ENCODE measurements at regions not wholly inside any gene's neighbourhood (a gene's known extent, or its start where the extent isn't known, plus 50 kb on each side); places are given as distances from the start of the nearest gene placed in this dataset.

DNA sequence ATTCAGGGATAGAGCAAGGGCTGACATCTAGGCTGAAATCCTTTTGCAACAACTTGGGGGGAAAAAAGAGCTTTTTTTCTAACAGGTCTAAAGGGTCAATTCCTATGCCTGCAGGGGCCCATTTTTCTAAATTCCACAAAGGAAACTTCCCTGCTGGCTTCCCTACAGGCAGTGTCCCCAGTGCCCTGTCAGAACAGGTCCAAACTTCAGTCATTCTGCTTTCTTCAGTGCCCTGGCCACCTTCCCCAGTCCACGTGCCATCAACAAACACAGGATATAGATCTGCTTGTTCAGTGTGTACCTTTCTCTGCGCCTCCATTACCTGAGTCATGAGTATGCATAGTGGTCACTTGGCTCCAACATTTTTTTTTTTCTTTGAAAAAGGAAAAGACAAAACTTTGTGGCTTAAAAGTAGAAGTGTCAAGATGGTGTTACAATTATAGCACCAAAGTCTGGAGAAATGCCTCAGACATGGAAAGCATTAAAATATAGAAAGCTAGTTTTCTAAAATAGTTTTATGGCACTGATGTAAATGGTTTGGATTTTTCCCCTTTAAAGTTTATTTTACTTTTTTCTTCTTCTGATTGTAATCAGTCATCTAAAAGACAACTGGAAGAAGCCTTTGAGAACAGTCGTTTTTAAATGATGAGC, 84.0 kb upstream of the JADE1 start (continued):
- TF ChIP-seq, protein P1, sequence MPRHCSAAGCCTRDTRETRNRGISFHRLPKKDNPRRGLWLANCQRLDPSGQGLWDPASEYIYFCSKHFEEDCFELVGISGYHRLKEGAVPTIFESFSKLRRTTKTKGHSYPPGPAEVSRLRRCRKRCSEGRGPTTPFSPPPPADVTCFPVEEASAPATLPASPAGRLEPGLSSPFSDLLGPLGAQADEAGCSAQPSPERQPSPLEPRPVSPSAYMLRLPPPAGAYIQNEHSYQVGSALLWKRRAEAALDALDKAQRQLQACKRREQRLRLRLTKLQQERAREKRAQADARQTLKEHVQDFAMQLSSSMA (CRISPR knock-in tag; IDR thresholded peaks at IDR 0.05): no peak
- no peak for TF ChIP-seq RBAK (CRISPR knock-in tag; IDR thresholded peaks at IDR 0.05)
- no peak for TF ChIP-seq ZNF143 (CRISPR knock-in tag; IDR thresholded peaks at IDR 0.05)
- no peak for TF ChIP-seq SNAPC2 (CRISPR knock-in tag; IDR thresholded peaks at IDR 0.05)
- TF ChIP-seq FOXK2 (IDR thresholded peaks at IDR 0.05): no peak
- peak; percentile 67 for TF ChIP-seq RXRB (CRISPR knock-in tag; IDR thresholded peaks at IDR 0.05; ENCODE audit: borderline replicate concordance)
- no peak for TF ChIP-seq ARHGAP35 (CRISPR knock-in tag; IDR thresholded peaks at IDR 0.05; ENCODE audit: borderline replicate concordance)
- no peak for TF ChIP-seq SP4 (CRISPR knock-in tag; IDR thresholded peaks at IDR 0.05)
- TF ChIP-seq, protein P2, sequence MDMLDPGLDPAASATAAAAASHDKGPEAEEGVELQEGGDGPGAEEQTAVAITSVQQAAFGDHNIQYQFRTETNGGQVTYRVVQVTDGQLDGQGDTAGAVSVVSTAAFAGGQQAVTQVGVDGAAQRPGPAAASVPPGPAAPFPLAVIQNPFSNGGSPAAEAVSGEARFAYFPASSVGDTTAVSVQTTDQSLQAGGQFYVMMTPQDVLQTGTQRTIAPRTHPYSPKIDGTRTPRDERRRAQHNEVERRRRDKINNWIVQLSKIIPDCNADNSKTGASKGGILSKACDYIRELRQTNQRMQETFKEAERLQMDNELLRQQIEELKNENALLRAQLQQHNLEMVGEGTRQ (IDR thresholded peaks at IDR 0.05; ENCODE audit: low read depth, low read length): no peak
- TF ChIP-seq, protein P2 (CRISPR knock-in tag; IDR thresholded peaks at IDR 0.05; ENCODE audit: borderline replicate concordance): no peak
- no peak for TF ChIP-seq ZNF383 (CRISPR knock-in tag; IDR thresholded peaks at IDR 0.05; ENCODE audit: borderline replicate concordance)
- no peak for TF ChIP-seq ZNF460 (CRISPR knock-in tag; IDR thresholded peaks at IDR 0.05; ENCODE audit: borderline replicate concordance)
- no peak for TF ChIP-seq ZNF589 (CRISPR knock-in tag; conservative IDR thresholded peaks at IDR 0.05)
- TF ChIP-seq MIER3 (CRISPR knock-in tag; IDR thresholded peaks at IDR 0.05; ENCODE audit: borderline replicate concordance): peak; percentile 63; the same call in 1 of the 2 replicates
- no peak for TF ChIP-seq MBD4 (IDR thresholded peaks at IDR 0.05; ENCODE audit: borderline replicate concordance, low read length)
- TF ChIP-seq CHD2 (IDR thresholded peaks at IDR 0.05; ENCODE audit: low read depth, low read length): no peak
- no peak for TF ChIP-seq HCFC1 (IDR thresholded peaks at IDR 0.05; ENCODE audit: low read depth, low read length)
- TF ChIP-seq ZNF569 (CRISPR knock-in tag; IDR thresholded peaks at IDR 0.05; ENCODE audit: borderline replicate concordance): no peak
- no peak for TF ChIP-seq FOXM1 (CRISPR knock-in tag; IDR thresholded peaks at IDR 0.05)
- TF ChIP-seq HNRNPH1 (optimal IDR thresholded peaks at IDR 0.05; ENCODE audit: low read depth, low read length): no peak
- TF ChIP-seq, protein P3, sequence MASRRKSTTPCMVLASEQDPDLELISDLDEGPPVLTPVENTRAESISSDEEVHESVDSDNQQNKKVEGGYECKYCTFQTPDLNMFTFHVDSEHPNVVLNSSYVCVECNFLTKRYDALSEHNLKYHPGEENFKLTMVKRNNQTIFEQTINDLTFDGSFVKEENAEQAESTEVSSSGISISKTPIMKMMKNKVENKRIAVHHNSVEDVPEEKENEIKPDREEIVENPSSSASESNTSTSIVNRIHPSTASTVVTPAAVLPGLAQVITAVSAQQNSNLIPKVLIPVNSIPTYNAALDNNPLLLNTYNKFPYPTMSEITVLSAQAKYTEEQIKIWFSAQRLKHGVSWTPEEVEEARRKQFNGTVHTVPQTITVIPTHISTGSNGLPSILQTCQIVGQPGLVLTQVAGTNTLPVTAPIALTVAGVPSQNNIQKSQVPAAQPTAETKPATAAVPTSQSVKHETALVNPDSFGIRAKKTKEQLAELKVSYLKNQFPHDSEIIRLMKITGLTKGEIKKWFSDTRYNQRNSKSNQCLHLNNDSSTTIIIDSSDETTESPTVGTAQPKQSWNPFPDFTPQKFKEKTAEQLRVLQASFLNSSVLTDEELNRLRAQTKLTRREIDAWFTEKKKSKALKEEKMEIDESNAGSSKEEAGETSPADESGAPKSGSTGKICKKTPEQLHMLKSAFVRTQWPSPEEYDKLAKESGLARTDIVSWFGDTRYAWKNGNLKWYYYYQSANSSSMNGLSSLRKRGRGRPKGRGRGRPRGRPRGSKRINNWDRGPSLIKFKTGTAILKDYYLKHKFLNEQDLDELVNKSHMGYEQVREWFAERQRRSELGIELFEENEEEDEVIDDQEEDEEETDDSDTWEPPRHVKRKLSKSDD (CRISPR knock-in tag; IDR thresholded peaks at IDR 0.05; ENCODE audit: low read depth): no peak
- no peak for TF ChIP-seq ZKSCAN8 (CRISPR knock-in tag; IDR thresholded peaks at IDR 0.05; ENCODE audit: borderline replicate concordance)
- no peak for TF ChIP-seq TAF1 (CRISPR knock-in tag; IDR thresholded peaks at IDR 0.05)
- no peak for TF ChIP-seq ARNT2 (CRISPR knock-in tag; IDR thresholded peaks at IDR 0.05; ENCODE audit: low read depth)
- peak; percentile 47; the same call in 1 of the 2 replicates for TF ChIP-seq ZNF431 (CRISPR knock-in tag; IDR thresholded peaks at IDR 0.05; ENCODE audit: borderline replicate concordance, low read depth)
- TF ChIP-seq ARID2 (CRISPR knock-in tag; IDR thresholded peaks at IDR 0.05; ENCODE audit: borderline replicate concordance): no peak
- TF ChIP-seq FOSL2 (CRISPR knock-in tag; IDR thresholded peaks at IDR 0.05): peak; percentile 85

Data from HepG2 (cell line).